ENCODE measurements at regions not wholly inside any gene's neighbourhood (a gene's known extent, or its start where the extent isn't known, plus 50 kb on each side); places are given as distances from the start of the nearest gene placed in this dataset.

- TF ChIP-seq POLR2A (IDR thresholded peaks at IDR 0.05) = no peak
- TF ChIP-seq CTCF (IDR thresholded peaks at IDR 0.05) = no peak
Measured at GRCh38 chr13:79671420-79671819, 190.5 kb downstream of the NDFIP2 start.

Data from breast epithelium (tissue), 3 donors.